Loucy (cell line): ENCODE measurements at regions not wholly inside any gene's neighbourhood (a gene's known extent, or its start where the extent isn't known, plus 50 kb on each side); places are given as distances from the start of the nearest gene placed in this dataset.
"Not testable (repeated sequence)": the region's sequence is repeated elsewhere in the genome, so short reads cannot be mapped to it uniquely, and the experiment has no call there.

ENCODE experiments used
- H2AFZ ChIP-seq: fragments of 200-600 bp; sonication (generic); 2 replicates; pipeline ENCODE4 v1.6.0; 2016; ENCODE audit warnings: antibody characterized with exemption, mild to moderate bottlenecking, low read length, moderate library complexity
- H3F3A ChIP-seq: fragments of 200-600 bp; 2 replicates; pipeline ENCODE4 v1.6.0; 2016; ENCODE audit warnings: antibody characterized with exemption, low read depth, mild to moderate bottlenecking
- H3K27me3 ChIP-seq: fragments of 200-600 bp; sonication (generic); 2 replicates; pipeline ENCODE4 v1.6.1; 2014; ENCODE audit warnings: low read length, mild to moderate bottlenecking; ENCODE audit not compliant: insufficient read depth, poor library complexity, severe bottlenecking
- H3K36me3 ChIP-seq: fragments of 200-600 bp; sonication (generic); 2 replicates; pipeline ENCODE4 v1.6.1; 2016; ENCODE audit warnings: low read length; ENCODE audit not compliant: insufficient read depth
- H3K4me1 ChIP-seq: fragments of 200-600 bp; sonication (generic); 2 replicates; pipeline ENCODE4 v1.5.1; 2014; ENCODE audit warnings: low read length, mild to moderate bottlenecking; ENCODE audit not compliant: insufficient read depth, poor library complexity, severe bottlenecking
- H3K4me2 ChIP-seq: fragments of 200-600 bp; sonication (generic); 2 replicates; pipeline ENCODE4 v1.6.0; 2014; ENCODE audit warnings: antibody characterized with exemption, low read length, low read depth, mild to moderate bottlenecking; ENCODE audit not compliant: poor library complexity, severe bottlenecking
- H3K4me3 ChIP-seq: fragments of 200-600 bp; sonication (generic); 2 replicates; pipeline ENCODE4 v1.5.1; 2014; ENCODE audit warnings: low read length, mild to moderate bottlenecking, mixed read lengths; ENCODE audit not compliant: poor library complexity, severe bottlenecking
- H3K79me2 ChIP-seq: fragments of 200-600 bp; sonication (generic); 2 replicates; pipeline ENCODE4 v1.6.1; 2014; ENCODE audit warnings: low read length; ENCODE audit not compliant: insufficient read depth
- H3K9ac ChIP-seq: fragments of 200-600 bp; sonication (generic); 2 replicates; pipeline ENCODE4 v1.6.0; 2014; ENCODE audit warnings: mild to moderate bottlenecking, low read depth, low read length, moderate library complexity; ENCODE audit not compliant: poor library complexity, severe bottlenecking
- H3K9me2 ChIP-seq: fragments of 200-600 bp; sonication (generic); replicated peaks from 2 replicates; pipeline ENCODE4 v1.6.1; 2016; ENCODE audit warnings: low read depth, low read length, mixed read lengths
- H3K9me3 ChIP-seq: fragments of 200-600 bp; sonication (generic); 2 replicates; pipeline ENCODE4 v1.6.1; 2014; ENCODE audit warnings: mild to moderate bottlenecking, antibody characterized with exemption, low read length, low read depth; ENCODE audit not compliant: insufficient read depth
- H4K20me1 ChIP-seq: fragments of 200-600 bp; sonication (generic); 2 replicates; pipeline ENCODE4 v1.6.0; 2014; ENCODE audit warnings: antibody characterized with exemption, low read length, mild to moderate bottlenecking; ENCODE audit not compliant: insufficient read depth, poor library complexity, severe bottlenecking
- EZH2phosphoT487 ChIP-seq: fragments of 200-600 bp; IDR thresholded peaks from 2 replicates; pipeline ENCODE4 v1.6.1; 2018; ENCODE audit warnings: antibody characterized with exemption, mild to moderate bottlenecking, moderate library complexity, borderline replicate concordance
- TF ChIP-seq, protein P1 (sequence below): fragments of 200-600 bp; sonication (generic); conservative IDR thresholded peaks from 2 replicates; pipeline ENCODE4 v1.5.1; 2014; ENCODE audit warnings: mild to moderate bottlenecking, antibody characterized with exemption, low read length

DNA sequence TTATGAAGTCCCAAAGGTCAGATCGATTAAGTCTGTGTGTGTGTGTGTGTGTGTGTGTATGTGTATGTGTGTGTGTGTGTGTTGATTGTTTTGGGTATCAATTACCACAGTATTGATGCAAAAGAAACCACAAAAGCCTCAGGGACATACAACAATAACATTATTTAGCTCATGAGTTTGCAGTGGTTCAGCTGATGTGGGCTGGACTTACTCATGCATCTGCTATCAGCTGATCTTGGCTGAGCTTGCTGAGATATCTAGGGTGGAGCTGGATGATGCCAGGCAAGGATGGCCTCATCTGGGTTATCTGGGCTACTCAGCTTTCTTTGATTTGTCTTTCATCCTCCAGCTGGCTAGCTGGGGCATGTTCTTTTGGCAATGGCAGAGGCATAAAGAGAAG lies 82.4 kb upstream of the PRR23C start:
- Histone ChIP-seq H3K4me1 (peaks cover 59% of the 10 kb centered on the region), H3F3A (no peaks in the 10 kb centered on the region), H3K9me3 (no peaks in the 10 kb centered on the region), H3K79me2 (no peaks in the 10 kb centered on the region), H3K4me2 (no peak overlapping the region), H3K4me3 (no peak overlapping the region), H3K27me3 (no peaks in the 10 kb centered on the region), H2AFZ (no peak overlapping the region), H3K9ac (no peak overlapping the region), H3K36me3 (no peaks in the 10 kb centered on the region), H4K20me1 (no peaks in the 10 kb centered on the region), H3K9me2 (no peaks in the 10 kb centered on the region)
- TF ChIP-seq, protein P1, sequence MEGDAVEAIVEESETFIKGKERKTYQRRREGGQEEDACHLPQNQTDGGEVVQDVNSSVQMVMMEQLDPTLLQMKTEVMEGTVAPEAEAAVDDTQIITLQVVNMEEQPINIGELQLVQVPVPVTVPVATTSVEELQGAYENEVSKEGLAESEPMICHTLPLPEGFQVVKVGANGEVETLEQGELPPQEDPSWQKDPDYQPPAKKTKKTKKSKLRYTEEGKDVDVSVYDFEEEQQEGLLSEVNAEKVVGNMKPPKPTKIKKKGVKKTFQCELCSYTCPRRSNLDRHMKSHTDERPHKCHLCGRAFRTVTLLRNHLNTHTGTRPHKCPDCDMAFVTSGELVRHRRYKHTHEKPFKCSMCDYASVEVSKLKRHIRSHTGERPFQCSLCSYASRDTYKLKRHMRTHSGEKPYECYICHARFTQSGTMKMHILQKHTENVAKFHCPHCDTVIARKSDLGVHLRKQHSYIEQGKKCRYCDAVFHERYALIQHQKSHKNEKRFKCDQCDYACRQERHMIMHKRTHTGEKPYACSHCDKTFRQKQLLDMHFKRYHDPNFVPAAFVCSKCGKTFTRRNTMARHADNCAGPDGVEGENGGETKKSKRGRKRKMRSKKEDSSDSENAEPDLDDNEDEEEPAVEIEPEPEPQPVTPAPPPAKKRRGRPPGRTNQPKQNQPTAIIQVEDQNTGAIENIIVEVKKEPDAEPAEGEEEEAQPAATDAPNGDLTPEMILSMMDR = no peak
- TF ChIP-seq EZH2phosphoT487 = no peak

DNA sequence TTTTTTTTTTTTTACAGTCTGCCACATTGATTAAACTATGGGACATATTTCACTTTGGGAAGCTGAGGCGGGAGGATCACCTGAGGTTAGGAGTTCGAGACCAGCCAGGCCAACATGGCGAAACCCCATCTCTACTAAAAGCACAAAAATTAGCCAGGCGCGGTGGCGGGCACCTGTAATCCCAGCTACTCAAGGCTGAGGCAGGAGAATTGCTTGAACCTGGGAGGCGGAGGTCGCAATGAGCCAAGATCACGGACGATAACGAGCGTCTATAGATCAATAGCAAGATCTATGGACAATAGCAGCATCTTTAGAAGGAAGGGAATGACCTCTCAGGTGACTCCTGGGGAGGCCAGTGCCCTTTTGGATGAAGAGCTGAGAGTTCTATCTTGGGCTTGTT lies 82.9 kb upstream of the PRR23C start:
- H3K27me3 ChIP-seq, H3K9me2 ChIP-seq, H2AFZ ChIP-seq, H3K9me3 ChIP-seq, H3K79me2 ChIP-seq, H3K36me3 ChIP-seq, H3F3A ChIP-seq, H3K4me2 ChIP-seq, H3K4me3 ChIP-seq, H3K9ac ChIP-seq, H4K20me1 ChIP-seq: not testable (repeated sequence)
- peaks cover 58% of the 10 kb centered on the region for H3K4me1 ChIP-seq

DNA sequence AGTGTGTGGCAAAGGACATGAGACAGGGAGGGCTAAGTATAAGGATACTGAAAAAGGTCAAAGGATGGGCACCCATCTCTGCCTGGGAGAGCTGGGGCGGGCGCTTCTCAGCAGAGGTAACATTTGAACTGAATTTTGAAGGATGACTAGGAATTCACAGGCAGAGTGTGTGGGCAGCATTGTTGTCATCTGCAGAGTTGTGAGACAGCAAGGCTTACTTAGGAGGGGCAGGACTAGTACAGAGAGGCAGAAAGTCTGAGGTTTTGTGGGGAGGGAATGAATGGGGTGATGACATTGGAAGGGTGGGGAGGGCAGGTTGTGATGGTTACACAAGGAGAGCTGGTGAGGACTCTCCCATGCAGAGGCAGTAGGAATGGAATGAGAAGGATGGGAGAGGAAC lies 84.1 kb upstream of the PRR23C start:
- Histone ChIP-seq H3K4me1 (peaks cover 47% of the 10 kb centered on the region), H3K4me2 (no peak overlapping the region), H3K9ac (no peak overlapping the region), H3K9me3 (no peaks in the 10 kb centered on the region), H3K4me3 (no peak overlapping the region), H2AFZ (peak overlapping the region; percentile 57; the same call in 1 of the 2 replicates), H3K27me3 (no peaks in the 10 kb centered on the region), H3F3A (no peaks in the 10 kb centered on the region), H4K20me1 (no peaks in the 10 kb centered on the region), H3K9me2 (no peaks in the 10 kb centered on the region), H3K79me2 (no peaks in the 10 kb centered on the region), H3K36me3 (no peaks in the 10 kb centered on the region)
- TF ChIP-seq, protein P1 = no peak

DNA sequence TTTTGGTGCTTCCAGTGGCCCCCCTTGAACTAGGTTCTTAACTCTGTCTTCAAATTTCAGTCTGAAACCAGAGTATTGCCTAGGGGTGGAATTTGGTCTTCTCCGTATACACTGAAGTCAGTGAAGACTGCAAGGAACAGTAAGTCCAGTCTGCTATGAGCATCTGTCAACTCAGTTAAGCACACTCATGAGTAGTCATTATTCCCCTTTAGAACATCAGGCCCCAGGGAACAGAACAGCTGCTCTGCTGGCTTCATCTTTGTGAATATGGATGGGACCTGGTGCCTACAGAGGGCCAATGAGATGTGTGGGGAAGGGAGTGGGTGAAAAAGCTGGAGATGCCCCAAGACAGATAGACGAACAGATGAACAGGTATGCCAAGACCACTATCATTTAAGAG lies 85.2 kb upstream of the PRR23C start:
- no peaks in the 10 kb centered on the region for H3K36me3 ChIP-seq
- no peak overlapping the region for H3K4me2 ChIP-seq
- no peak overlapping the region for H3K9ac ChIP-seq
- no peaks in the 10 kb centered on the region for H3K9me3 ChIP-seq
- no peak overlapping the region for H2AFZ ChIP-seq
- no peaks in the 10 kb centered on the region for H3K9me2 ChIP-seq
- H3K4me1 ChIP-seq = peaks cover 38% of the 10 kb centered on the region
- no peaks in the 10 kb centered on the region for H3K79me2 ChIP-seq
- H4K20me1 ChIP-seq = no peaks in the 10 kb centered on the region
- H3K27me3 ChIP-seq = no peaks in the 10 kb centered on the region
- no peak for TF ChIP-seq EZH2phosphoT487
- TF ChIP-seq, protein P1 = no peak
- H3F3A ChIP-seq = no peaks in the 10 kb centered on the region
- H3K4me3 ChIP-seq = no peak overlapping the region
